ENCODE measurements at regions not wholly inside any gene's neighbourhood (a gene's known extent, or its start where the extent isn't known, plus 50 kb on each side); places are given as distances from the start of the nearest gene placed in this dataset.

DNA sequence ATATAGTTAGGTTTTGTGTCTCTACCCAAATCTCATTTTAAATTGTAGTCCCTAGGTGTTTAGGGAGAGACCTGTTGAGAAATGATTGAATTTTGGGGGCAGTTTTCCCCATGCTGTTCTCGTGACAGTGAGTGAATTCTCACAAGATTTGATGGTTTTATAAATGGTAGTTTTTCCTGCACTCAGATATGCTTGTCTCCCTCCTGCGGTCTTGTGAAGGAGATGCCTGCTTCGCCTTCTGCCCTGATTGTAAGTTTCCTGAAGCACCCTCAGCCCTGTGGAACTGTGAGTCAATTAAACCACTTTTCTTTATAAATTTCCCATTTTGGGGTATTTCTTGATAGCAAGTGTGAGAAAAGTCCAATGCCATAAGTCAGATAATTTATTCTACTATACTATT, 1977.5 kb upstream of the PCDH20 start:
- TF ChIP-seq, protein P1, sequence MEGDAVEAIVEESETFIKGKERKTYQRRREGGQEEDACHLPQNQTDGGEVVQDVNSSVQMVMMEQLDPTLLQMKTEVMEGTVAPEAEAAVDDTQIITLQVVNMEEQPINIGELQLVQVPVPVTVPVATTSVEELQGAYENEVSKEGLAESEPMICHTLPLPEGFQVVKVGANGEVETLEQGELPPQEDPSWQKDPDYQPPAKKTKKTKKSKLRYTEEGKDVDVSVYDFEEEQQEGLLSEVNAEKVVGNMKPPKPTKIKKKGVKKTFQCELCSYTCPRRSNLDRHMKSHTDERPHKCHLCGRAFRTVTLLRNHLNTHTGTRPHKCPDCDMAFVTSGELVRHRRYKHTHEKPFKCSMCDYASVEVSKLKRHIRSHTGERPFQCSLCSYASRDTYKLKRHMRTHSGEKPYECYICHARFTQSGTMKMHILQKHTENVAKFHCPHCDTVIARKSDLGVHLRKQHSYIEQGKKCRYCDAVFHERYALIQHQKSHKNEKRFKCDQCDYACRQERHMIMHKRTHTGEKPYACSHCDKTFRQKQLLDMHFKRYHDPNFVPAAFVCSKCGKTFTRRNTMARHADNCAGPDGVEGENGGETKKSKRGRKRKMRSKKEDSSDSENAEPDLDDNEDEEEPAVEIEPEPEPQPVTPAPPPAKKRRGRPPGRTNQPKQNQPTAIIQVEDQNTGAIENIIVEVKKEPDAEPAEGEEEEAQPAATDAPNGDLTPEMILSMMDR (IDR thresholded peaks at IDR 0.05) = no peak
- TF ChIP-seq POLR2A (IDR thresholded peaks at IDR 0.05) (no peak), POLR2AphosphoS5 (IDR thresholded peaks at IDR 0.05) (no peak)

Measured in prostate gland (tissue), 2 donors.